ENCODE measurements at regions not wholly inside any gene's neighbourhood (a gene's known extent, or its start where the extent isn't known, plus 50 kb on each side); places are given as distances from the start of the nearest gene placed in this dataset.

- no peak for DNase-seq (ENCODE audit: low spot score)
These were observed 51.5 kb downstream of the SST start for GRCh38 chr3:187618722-187619121.

GRCh38 chr3:187617213-187617612 lies 53.0 kb downstream of the SST start:
- DNase-seq (ENCODE audit: low spot score): no peak

- peak; percentile 69 for DNase-seq (ENCODE audit: low spot score)
These were observed 53.8 kb downstream of the SST start for GRCh38 chr3:187616307-187616972.

- no peak for DNase-seq (ENCODE audit: low spot score)
These were observed 54.6 kb downstream of the SST start for GRCh38 chr3:187615630-187616029.

- DNase-seq (ENCODE audit: low spot score): no peak
These were observed 57.5 kb downstream of the SST start for GRCh38 chr3:187612656-187613055.

- peak; percentile 12 for DNase-seq (ENCODE audit: low spot score)
These were observed 59.1 kb downstream of the SST start for GRCh38 chr3:187610981-187611511.

GRCh38 chr3:187594272-187594671 lies 75.9 kb downstream of the SST start:
- no peak for DNase-seq (ENCODE audit: low spot score)

GRCh38 chr3:187593451-187593850 lies 76.7 kb downstream of the SST start:
- DNase-seq (ENCODE audit: low spot score): no peak

- no peak for DNase-seq (ENCODE audit: low spot score)
These were observed 79.2 kb downstream of the SST start for GRCh38 chr3:187590861-187591576.

- no peak for DNase-seq (ENCODE audit: low spot score)
These were observed 83.1 kb downstream of the SST start for GRCh38 chr3:187587076-187587475.

GRCh38 chr3:187586226-187586625 lies 84.0 kb downstream of the SST start:
- no peak for DNase-seq (ENCODE audit: low spot score)

- DNase-seq (ENCODE audit: low spot score): no peak
These were observed 97.8 kb downstream of the SST start for GRCh38 chr3:187572441-187572840.

- no peak for DNase-seq (ENCODE audit: low spot score)
These were observed 98.5 kb downstream of the SST start for GRCh38 chr3:187571701-187572100.

- DNase-seq (ENCODE audit: low spot score): no peak
These were observed 99.4 kb downstream of the SST start for GRCh38 chr3:187570776-187571175.

GRCh38 chr3:187568171-187568570 lies 102.0 kb downstream of the SST start:
- no peak for DNase-seq (ENCODE audit: low spot score)

GRCh38 chr3:187567661-187568121 lies 102.5 kb downstream of the SST start:
- peak; percentile 50 for DNase-seq (ENCODE audit: low spot score)

GRCh38 chr3:187567021-187567420 lies 103.2 kb downstream of the SST start:
- peak; percentile 16 for DNase-seq (ENCODE audit: low spot score)

- DNase-seq (ENCODE audit: low spot score): no peak
These were observed 104.5 kb downstream of the SST start for GRCh38 chr3:187565701-187566100.

GRCh38 chr3:187558990-187559389 lies 111.2 kb downstream of the SST start:
- no peak for DNase-seq (ENCODE audit: low spot score)

GRCh38 chr3:187551416-187551815 lies 118.8 kb downstream of the SST start:
- DNase-seq (ENCODE audit: low spot score): peak; percentile 16

GRCh38 chr3:187550446-187550845 lies 119.7 kb downstream of the SST start:
- no peak for DNase-seq (ENCODE audit: low spot score)

- no peak for DNase-seq (ENCODE audit: low spot score)
These were observed 124.8 kb downstream of the SST start for GRCh38 chr3:187545366-187545765.

GRCh38 chr3:187544326-187544725 lies 125.9 kb downstream of the SST start:
- DNase-seq (ENCODE audit: low spot score): no peak
